Breast epithelium (tissue), 4 donors: ENCODE measurements at regions not wholly inside any gene's neighbourhood (a gene's known extent, or its start where the extent isn't known, plus 50 kb on each side); places are given as distances from the start of the nearest gene placed in this dataset.

Experiments
- DNase-seq, 2 donors: peaks; one replicate each; pipeline ENCODE4 v3.0.0-alpha.2; 2019; ENCODE audit warnings: low spot score in 2 of 2
- H3K27ac ChIP-seq, 2 donors: fragments of 200-600 bp; sonication (generic) in 1 of 2; one replicate each; pipeline ENCODE4 v1.5.1; 2016 to 2019; ENCODE audit warnings: mild to moderate bottlenecking in 1 of 2
- H3K27me3 ChIP-seq, 2 donors: fragments of 200-600 bp; sonication (generic) in 1 of 2; one replicate each; pipeline versions ENCODE4 v1.5.1 to v1.6.0; 2017 to 2019; ENCODE audit warnings: control low read depth in 1 of 2, mild to moderate bottlenecking in 1 of 2
- H3K36me3 ChIP-seq: fragments of 200-600 bp; one replicate; pipeline ENCODE4 v1.5.1; 2019
- H3K4me1 ChIP-seq, 2 donors: fragments of 200-600 bp; sonication (generic); one replicate each; pipeline ENCODE4 v1.5.1; 2016 to 2019; ENCODE audit warnings: control low read depth in 1 of 2
- H3K4me3 ChIP-seq, 3 donors: fragments of 200-600 bp; sonication (generic); 1 replicate in 2 of 3; 2 replicates in 1 of 3; pipeline ENCODE4 v1.5.1; 2016 to 2019; ENCODE audit warnings: mild to moderate bottlenecking in 3 of 3, moderate library complexity in 2 of 3
- H3K9me3 ChIP-seq, 2 donors: fragments of 200-600 bp; sonication (generic) in 1 of 2; one replicate each; pipeline ENCODE4 v1.5.1; 2016 to 2019; ENCODE audit warnings: control low read depth in 1 of 2
- CTCF ChIP-seq, 3 donors: fragments of 450-650 bp; IDR thresholded peaks; one replicate each; pipeline ENCODE4 v1.5.1; 2016 to 2017; ENCODE audit warnings: antibody characterized with exemption in 3 of 3, mild to moderate bottlenecking in 3 of 3, moderate library complexity in 3 of 3
- POLR2A ChIP-seq: fragments of 450-650 bp; IDR thresholded peaks from one replicate; pipeline ENCODE4 v1.6.1; 2016; ENCODE audit warnings: antibody characterized with exemption, mild to moderate bottlenecking, moderate library complexity
- POLR2AphosphoS5 ChIP-seq, 3 donors: sonication (generic); formaldehyde crosslinking; IDR thresholded peaks; one replicate each; pipeline ENCODE4 v1.6.1; 2017; ENCODE audit warnings: antibody characterized with exemption in 3 of 3
- intact Hi-C: fragments of 100-400 bp; cut with DNase I; formaldehyde crosslinking; loops from one replicate; pipeline ENCODE4 v1.15.1; 2023; ENCODE audit warnings: low total_unique reads

GRCh38 chr12:107231303-107231702, 138.0 kb upstream of the CRY1 start:
- H3K27ac ChIP-seq = no peak overlapping the region
- DNase-seq = no peak
- intact Hi-C loops = no loop called here
- H3K4me1 ChIP-seq = no peaks in the 10 kb centered on the region
- no peak overlapping the region for H3K4me3 ChIP-seq
- no peak for TF ChIP-seq POLR2A
- no peak for TF ChIP-seq CTCF (IDR thresholded peaks at IDR 0.05)
- TF ChIP-seq POLR2AphosphoS5 (IDR thresholded peaks at IDR 0.05) = no peak
- H3K36me3 ChIP-seq = no peaks in the 10 kb centered on the region
- no peaks in the 10 kb centered on the region for H3K27me3 ChIP-seq
- no peaks in the 10 kb centered on the region for H3K9me3 ChIP-seq

- intact Hi-C loops = no loop called here
- Histone ChIP-seq H3K9me3 (no peaks in the 10 kb centered on the region), H3K4me3 (no peak overlapping the region), H3K27me3 (no peaks in the 10 kb centered on the region), H3K4me1 (no peaks in the 10 kb centered on the region), H3K27ac (no peak overlapping the region), H3K36me3 (no peaks in the 10 kb centered on the region)
- no peak for TF ChIP-seq POLR2AphosphoS5 (IDR thresholded peaks at IDR 0.05)
- TF ChIP-seq CTCF (IDR thresholded peaks at IDR 0.05) = no peak
- TF ChIP-seq POLR2A = no peak
- DNase-seq = no peak
These were observed 140.2 kb upstream of the CRY1 start for GRCh38 chr12:107233551-107233950.

GRCh38 chr12:107235600-107235999, 142.3 kb upstream of the CRY1 start:
- Histone ChIP-seq H3K4me3 (no peak overlapping the region), H3K4me1 (no peaks in the 10 kb centered on the region), H3K27ac (no peak overlapping the region), H3K9me3 (no peaks in the 10 kb centered on the region), H3K27me3 (no peaks in the 10 kb centered on the region), H3K36me3 (no peaks in the 10 kb centered on the region)
- intact Hi-C loops = no loop called here
- TF ChIP-seq POLR2A = no peak
- TF ChIP-seq CTCF (IDR thresholded peaks at IDR 0.05) = no peak
- TF ChIP-seq POLR2AphosphoS5 (IDR thresholded peaks at IDR 0.05) = no peak
- no peak for DNase-seq

GRCh38 chr12:107236824-107237511, 143.6 kb upstream of the CRY1 start:
- Histone ChIP-seq H3K27me3 (no peaks in the 10 kb centered on the region), H3K4me1 (no peaks in the 10 kb centered on the region), H3K36me3 (no peaks in the 10 kb centered on the region), H3K9me3 (no peaks in the 10 kb centered on the region), H3K27ac (no peak overlapping the region), H3K4me3 (no peak overlapping the region)
- intact Hi-C loops = no loop called here
- DNase-seq = no peak
- no peak for TF ChIP-seq POLR2AphosphoS5 (IDR thresholded peaks at IDR 0.05)
- TF ChIP-seq POLR2A = no peak

- H3K36me3 ChIP-seq = no peaks in the 10 kb centered on the region
- intact Hi-C loops = no loop called here
- no peak overlapping the region for H3K4me3 ChIP-seq
- TF ChIP-seq CTCF (IDR thresholded peaks at IDR 0.05) = no peak
- no peaks in the 10 kb centered on the region for H3K9me3 ChIP-seq
- peaks cover 0 to 7% of the 10 kb centered on the region in 2 donors for H3K27me3 ChIP-seq
- no peaks in the 10 kb centered on the region for H3K4me1 ChIP-seq
- DNase-seq = no peak
- no peak overlapping the region for H3K27ac ChIP-seq
These were observed 144.9 kb upstream of the CRY1 start for GRCh38 chr12:107238296-107238695.

GRCh38 chr12:107241411-107241810, 148.1 kb upstream of the CRY1 start:
- H3K4me3 ChIP-seq = no peak overlapping the region
- H3K27ac ChIP-seq = no peak overlapping the region
- H3K27me3 ChIP-seq = peaks cover 0 to 9% of the 10 kb centered on the region in 2 donors
- TF ChIP-seq POLR2AphosphoS5 (IDR thresholded peaks at IDR 0.05) = no peak
- no peak for TF ChIP-seq CTCF (IDR thresholded peaks at IDR 0.05)
- no peak for TF ChIP-seq POLR2A
- H3K36me3 ChIP-seq = no peaks in the 10 kb centered on the region
- DNase-seq = no peak
- H3K9me3 ChIP-seq = no peaks in the 10 kb centered on the region
- intact Hi-C loops = no loop called here
- H3K4me1 ChIP-seq = no peaks in the 10 kb centered on the region
